Renal pelvis (tissue), 1 donor: ENCODE measurements at regions not wholly inside any gene's neighbourhood (a gene's known extent, or its start where the extent isn't known, plus 50 kb on each side); places are given as distances from the start of the nearest gene placed in this dataset.

Experiments used
- DNase-seq: peaks from one replicate; pipeline ENCODE4 v3.0.0-alpha.2; 2013

- DNase-seq, result no peak
These were observed 113.1 kb downstream of the RHOU start for GRCh38 chr1:228848406-228848805.

- DNase-seq, result no peak
These were observed 113.8 kb downstream of the RHOU start for GRCh38 chr1:228849011-228849541.

GRCh38 chr1:228850141-228851100 is 115.1 kb downstream of the RHOU start:
- DNase-seq, result no peak

- no peak for DNase-seq
These were observed 115.9 kb downstream of the RHOU start for GRCh38 chr1:228851193-228851592.

- DNase-seq, result no peak
These were observed 116.3 kb downstream of the RHOU start for GRCh38 chr1:228851618-228852017.

GRCh38 chr1:228852024-228852423 is 116.7 kb downstream of the RHOU start:
- no peak for DNase-seq

GRCh38 chr1:228852511-228853088 is 117.3 kb downstream of the RHOU start:
- no peak for DNase-seq

- no peak for DNase-seq
These were observed 117.9 kb downstream of the RHOU start for GRCh38 chr1:228853191-228853590.

GRCh38 chr1:228853637-228854036 is 118.4 kb downstream of the RHOU start:
- no peak for DNase-seq

GRCh38 chr1:228854907-228855306 is 119.6 kb downstream of the RHOU start:
- no peak for DNase-seq

- DNase-seq, result no peak
These were observed 122.3 kb downstream of the RHOU start for GRCh38 chr1:228857611-228858010.

GRCh38 chr1:228860911-228861831 is 125.9 kb downstream of the RHOU start:
- DNase-seq, result peak; percentile 58

- no peak for DNase-seq
These were observed 126.5 kb downstream of the RHOU start for GRCh38 chr1:228861832-228862180.

- no peak for DNase-seq
These were observed 127.5 kb downstream of the RHOU start for GRCh38 chr1:228862542-228863505.

GRCh38 chr1:228863776-228864175 is 128.5 kb downstream of the RHOU start:
- DNase-seq, result no peak

- no peak for DNase-seq
These were observed 130.5 kb downstream of the RHOU start for GRCh38 chr1:228865627-228866330.

- DNase-seq, result no peak
These were observed 131.2 kb downstream of the RHOU start for GRCh38 chr1:228866468-228866867.

- no peak for DNase-seq
These were observed 132.1 kb downstream of the RHOU start for GRCh38 chr1:228867108-228867950.
